GM12872 (cell line): ENCODE measurements at regions not wholly inside any gene's neighbourhood (a gene's known extent, or its start where the extent isn't known, plus 50 kb on each side); places are given as distances from the start of the nearest gene placed in this dataset.

Source experiments
- CTCF ChIP-seq: IDR thresholded peaks from 3 replicates; pipeline ENCODE4 v1.5.1; 2011; ENCODE audit warnings: low read depth, mild to moderate bottlenecking, low read length, moderate library complexity; ENCODE audit not compliant: insufficient read depth

GRCh38 chr6:1047981-1048541, 263.8 kb upstream of the FOXQ1 start:
- no peak for TF ChIP-seq CTCF

- TF ChIP-seq CTCF, result no peak
Observed at GRCh38 chr6:1045239-1045638, 266.7 kb upstream of the FOXQ1 start.

- no peak for TF ChIP-seq CTCF
Observed at GRCh38 chr6:1044040-1044836, 267.7 kb upstream of the FOXQ1 start.

- no peak for TF ChIP-seq CTCF
Observed at GRCh38 chr6:1043458-1043836, 268.5 kb upstream of the FOXQ1 start.

- no peak for TF ChIP-seq CTCF
Observed at GRCh38 chr6:1042583-1043457, 269.1 kb upstream of the FOXQ1 start.

GRCh38 chr6:1040393-1040792, 271.5 kb upstream of the FOXQ1 start:
- TF ChIP-seq CTCF, result no peak

GRCh38 chr6:1039746-1040145, 272.2 kb upstream of the FOXQ1 start:
- TF ChIP-seq CTCF, result no peak
